HCT116 (cell line): ENCODE measurements at regions not wholly inside any gene's neighbourhood (a gene's known extent, or its start where the extent isn't known, plus 50 kb on each side); places are given as distances from the start of the nearest gene placed in this dataset.

ENCODE experiments used
- ATF3 ChIP-seq: IDR thresholded peaks from 2 replicates; pipeline ENCODE4 v1.6.1; 2012
- CBX3 ChIP-seq: IDR thresholded peaks from 2 replicates; pipeline ENCODE4 v1.6.1; 2012; ENCODE audit warnings: low read depth
- CEBPB ChIP-seq: IDR thresholded peaks from 2 replicates; pipeline ENCODE4 v1.6.1; 2012; ENCODE audit warnings: low read depth
- EGR1 ChIP-seq: IDR thresholded peaks from 2 replicates; pipeline ENCODE4 v1.6.1; 2012; ENCODE audit warnings: low read depth
- EZH2 ChIP-seq: fragments of 200-600 bp; sonication (generic); IDR thresholded peaks from 2 replicates; pipeline ENCODE4 v1.6.1; 2017; ENCODE audit warnings: antibody characterized with exemption, mixed run types
- EZH2phosphoT487 ChIP-seq: fragments of 200-600 bp; IDR thresholded peaks from 2 replicates; pipeline ENCODE4 v1.6.1; 2018; ENCODE audit warnings: antibody characterized with exemption, borderline replicate concordance
- MAX ChIP-seq: IDR thresholded peaks from 2 replicates; pipeline ENCODE4 v1.6.1; 2012
- POLR2A ChIP-seq: IDR thresholded peaks from 2 replicates; pipeline ENCODE4 v1.7.0; 2011; ENCODE audit warnings: borderline replicate concordance; ENCODE audit not compliant: insufficient read depth, insufficient read length; ENCODE audit errors: extremely low read depth
- POLR2AphosphoS5 ChIP-seq: IDR thresholded peaks from 2 replicates; pipeline ENCODE4 v1.6.1; 2011; ENCODE audit warnings: mild to moderate bottlenecking, low read depth, low read length, moderate library complexity
- SIN3A ChIP-seq: IDR thresholded peaks from 2 replicates; pipeline ENCODE4 v1.6.1; 2012; ENCODE audit warnings: low read depth
- ZFX ChIP-seq: fragments of 450-650 bp; IDR thresholded peaks from 2 replicates; pipeline ENCODE4 v1.6.1; 2017
- ZNF274 ChIP-seq: fragments of 200-500 bp; sonication (Bioruptor generic); IDR thresholded peaks from 2 replicates; pipeline ENCODE4 v1.6.1; 2014; ENCODE audit warnings: mild to moderate bottlenecking, low read depth, low read length, inconsistent platforms
- TF ChIP-seq, protein P1 (sequence below), 3 experiments: fragments of 200-600 bp in 1 of 3; sonication (generic) in 1 of 3; IDR thresholded peaks in 2 of 3; conservative IDR thresholded peaks in 1 of 3; 2 replicates each; pipeline ENCODE4 v1.5.1; 2012 to 2017; ENCODE audit warnings: low read depth in 2 of 3, low read length in 2 of 3, antibody characterized with exemption in 1 of 3, borderline replicate concordance in 1 of 3, control low read depth in 1 of 3, mild to moderate bottlenecking in 1 of 3, mixed read lengths in 1 of 3, mixed run types in 1 of 3, moderate library complexity in 1 of 3; ENCODE audit not compliant: insufficient read depth in 1 of 3
- TF ChIP-seq, protein P2 (sequence below): IDR thresholded peaks from 2 replicates; pipeline ENCODE4 v1.6.1; 2012; ENCODE audit warnings: low read depth

GRCh38 chr6:95686272-95686671 is 108.9 kb downstream of the MANEA start:
- TF ChIP-seq, protein P1, sequence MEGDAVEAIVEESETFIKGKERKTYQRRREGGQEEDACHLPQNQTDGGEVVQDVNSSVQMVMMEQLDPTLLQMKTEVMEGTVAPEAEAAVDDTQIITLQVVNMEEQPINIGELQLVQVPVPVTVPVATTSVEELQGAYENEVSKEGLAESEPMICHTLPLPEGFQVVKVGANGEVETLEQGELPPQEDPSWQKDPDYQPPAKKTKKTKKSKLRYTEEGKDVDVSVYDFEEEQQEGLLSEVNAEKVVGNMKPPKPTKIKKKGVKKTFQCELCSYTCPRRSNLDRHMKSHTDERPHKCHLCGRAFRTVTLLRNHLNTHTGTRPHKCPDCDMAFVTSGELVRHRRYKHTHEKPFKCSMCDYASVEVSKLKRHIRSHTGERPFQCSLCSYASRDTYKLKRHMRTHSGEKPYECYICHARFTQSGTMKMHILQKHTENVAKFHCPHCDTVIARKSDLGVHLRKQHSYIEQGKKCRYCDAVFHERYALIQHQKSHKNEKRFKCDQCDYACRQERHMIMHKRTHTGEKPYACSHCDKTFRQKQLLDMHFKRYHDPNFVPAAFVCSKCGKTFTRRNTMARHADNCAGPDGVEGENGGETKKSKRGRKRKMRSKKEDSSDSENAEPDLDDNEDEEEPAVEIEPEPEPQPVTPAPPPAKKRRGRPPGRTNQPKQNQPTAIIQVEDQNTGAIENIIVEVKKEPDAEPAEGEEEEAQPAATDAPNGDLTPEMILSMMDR (IDR thresholded peaks at IDR 0.05 in 2 of 3, conservative IDR thresholded peaks at IDR 0.05 in 1 of 3; ENCODE audit: borderline replicate concordance in 1 of 3, insufficient read depth in 1 of 3, low read depth in 2 of 3, low read length in 2 of 3), result no peak
- TF ChIP-seq EZH2phosphoT487 (no peak), MAX (no peak), POLR2AphosphoS5 (no peak), POLR2A (no peak), EGR1 (no peak), ZNF274 (no peak), CEBPB (no peak), ZFX (no peak), ATF3 (no peak), EZH2 (no peak), SIN3A (no peak), CBX3 (no peak)
- TF ChIP-seq, protein P2, sequence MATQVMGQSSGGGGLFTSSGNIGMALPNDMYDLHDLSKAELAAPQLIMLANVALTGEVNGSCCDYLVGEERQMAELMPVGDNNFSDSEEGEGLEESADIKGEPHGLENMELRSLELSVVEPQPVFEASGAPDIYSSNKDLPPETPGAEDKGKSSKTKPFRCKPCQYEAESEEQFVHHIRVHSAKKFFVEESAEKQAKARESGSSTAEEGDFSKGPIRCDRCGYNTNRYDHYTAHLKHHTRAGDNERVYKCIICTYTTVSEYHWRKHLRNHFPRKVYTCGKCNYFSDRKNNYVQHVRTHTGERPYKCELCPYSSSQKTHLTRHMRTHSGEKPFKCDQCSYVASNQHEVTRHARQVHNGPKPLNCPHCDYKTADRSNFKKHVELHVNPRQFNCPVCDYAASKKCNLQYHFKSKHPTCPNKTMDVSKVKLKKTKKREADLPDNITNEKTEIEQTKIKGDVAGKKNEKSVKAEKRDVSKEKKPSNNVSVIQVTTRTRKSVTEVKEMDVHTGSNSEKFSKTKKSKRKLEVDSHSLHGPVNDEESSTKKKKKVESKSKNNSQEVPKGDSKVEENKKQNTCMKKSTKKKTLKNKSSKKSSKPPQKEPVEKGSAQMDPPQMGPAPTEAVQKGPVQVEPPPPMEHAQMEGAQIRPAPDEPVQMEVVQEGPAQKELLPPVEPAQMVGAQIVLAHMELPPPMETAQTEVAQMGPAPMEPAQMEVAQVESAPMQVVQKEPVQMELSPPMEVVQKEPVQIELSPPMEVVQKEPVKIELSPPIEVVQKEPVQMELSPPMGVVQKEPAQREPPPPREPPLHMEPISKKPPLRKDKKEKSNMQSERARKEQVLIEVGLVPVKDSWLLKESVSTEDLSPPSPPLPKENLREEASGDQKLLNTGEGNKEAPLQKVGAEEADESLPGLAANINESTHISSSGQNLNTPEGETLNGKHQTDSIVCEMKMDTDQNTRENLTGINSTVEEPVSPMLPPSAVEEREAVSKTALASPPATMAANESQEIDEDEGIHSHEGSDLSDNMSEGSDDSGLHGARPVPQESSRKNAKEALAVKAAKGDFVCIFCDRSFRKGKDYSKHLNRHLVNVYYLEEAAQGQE, result no peak
